ENCODE measurements at regions not wholly inside any gene's neighbourhood (a gene's known extent, or its start where the extent isn't known, plus 50 kb on each side); places are given as distances from the start of the nearest gene placed in this dataset.
"Not testable (repeated sequence)": the region's sequence is repeated elsewhere in the genome, so short reads cannot be mapped to it uniquely, and the experiment has no call there.

DNA sequence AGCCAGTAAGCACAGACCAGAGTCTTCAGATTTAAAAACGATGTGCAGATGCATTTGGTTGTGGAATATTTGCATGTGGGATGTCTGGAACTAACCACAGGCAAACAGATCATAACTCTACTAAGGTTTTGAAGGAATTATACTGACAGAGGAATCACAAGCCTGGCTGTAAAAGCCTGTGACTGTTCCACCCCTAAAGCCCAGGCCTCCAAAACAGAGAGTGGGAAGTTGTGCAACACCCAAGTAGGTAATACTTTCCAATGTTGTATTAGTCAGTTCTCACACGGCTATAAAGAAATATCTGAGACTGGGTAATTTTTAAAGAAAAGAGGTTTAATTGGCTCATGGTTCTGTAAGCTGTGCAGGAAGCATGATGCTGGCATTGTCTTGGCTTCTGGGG lies 68.1 kb upstream of the DCD start:
- in situ Hi-C loops (cut with MboI; ENCODE audit: low sequenced_read_pairs) = no loop called here

DNA sequence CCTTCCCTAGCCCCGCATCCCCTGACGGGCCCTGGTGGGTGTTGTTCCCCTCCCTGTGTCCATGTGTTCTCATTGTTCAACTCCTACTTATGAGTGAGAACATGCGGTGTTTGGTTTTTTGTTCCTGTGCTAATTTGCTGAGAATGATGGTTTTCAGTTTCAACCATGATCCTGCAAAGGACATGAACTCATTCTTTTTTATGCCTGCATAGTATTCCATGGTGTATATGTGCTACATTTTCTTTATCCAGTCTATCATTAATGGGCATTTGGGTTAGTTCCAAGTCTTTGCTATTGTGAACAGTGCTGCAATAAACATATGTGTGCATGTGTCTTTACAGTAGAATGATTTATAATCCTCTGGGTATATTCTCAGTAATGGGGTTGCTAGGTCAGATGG lies 65.7 kb upstream of the DCD start:
- in situ Hi-C loops (cut with MboI; ENCODE audit: low sequenced_read_pairs) = not testable (repeated sequence)

DNA sequence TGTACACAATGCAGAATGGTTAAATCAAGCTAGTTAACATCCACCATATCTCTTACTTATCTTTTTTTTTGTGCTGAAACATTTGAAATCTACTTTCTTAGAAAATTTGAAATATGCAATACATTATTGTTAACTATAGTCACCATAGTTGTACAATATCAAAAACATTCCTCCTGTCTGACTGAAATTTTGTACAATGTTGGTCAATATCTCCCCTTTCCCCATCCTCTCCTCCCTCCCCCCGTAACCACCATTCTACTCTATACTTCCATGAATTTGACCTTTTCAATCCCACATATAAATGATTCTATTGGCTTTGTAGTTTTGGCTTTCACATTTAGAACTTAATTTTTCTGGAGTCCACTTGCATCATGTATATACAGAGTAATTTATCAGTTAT lies 63.5 kb upstream of the DCD start:
- in situ Hi-C loops (cut with MboI; ENCODE audit: low sequenced_read_pairs) = no loop called here

DNA sequence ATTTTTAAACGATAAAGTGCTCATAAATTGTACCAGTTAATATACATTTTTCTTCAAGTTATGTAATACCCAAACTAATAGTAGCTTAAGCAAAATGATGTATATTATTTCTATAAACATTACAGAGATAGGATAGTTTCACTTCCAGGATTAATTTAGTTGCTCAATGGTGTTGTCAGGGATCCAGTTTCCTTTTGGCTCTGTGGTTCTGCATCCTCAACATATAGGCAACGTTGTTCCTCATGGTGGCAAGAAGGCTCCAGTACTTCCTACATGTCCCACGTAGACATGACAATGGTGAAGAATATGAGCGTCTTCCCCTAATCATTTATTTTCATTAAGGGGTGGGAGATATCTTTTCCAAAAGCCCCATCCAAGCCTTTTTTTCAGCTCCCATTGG lies 60.7 kb upstream of the DCD start:
- in situ Hi-C loops (cut with MboI; ENCODE audit: low sequenced_read_pairs) = no loop called here

DNA sequence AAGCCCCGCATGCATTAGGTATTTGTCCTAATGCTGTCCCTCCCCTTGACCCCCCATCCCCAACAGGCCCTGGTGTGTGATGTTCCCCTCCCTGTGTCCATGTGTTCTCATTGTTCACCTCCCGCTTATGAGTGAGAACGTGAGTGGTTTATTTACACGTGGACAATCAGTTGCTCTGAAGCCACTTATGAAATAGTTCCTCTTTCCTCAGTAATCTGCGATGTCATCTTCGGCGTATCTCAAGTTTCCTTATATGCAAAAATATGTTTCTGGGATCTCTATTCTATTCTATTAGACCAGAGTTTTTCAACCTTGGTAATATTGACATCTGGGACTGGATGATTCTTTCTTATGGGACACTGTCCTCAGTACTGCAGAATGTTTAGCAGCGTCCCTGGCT lies 56.0 kb upstream of the DCD start:
- in situ Hi-C loops (cut with MboI; ENCODE audit: low sequenced_read_pairs) = no loop called here

DNA sequence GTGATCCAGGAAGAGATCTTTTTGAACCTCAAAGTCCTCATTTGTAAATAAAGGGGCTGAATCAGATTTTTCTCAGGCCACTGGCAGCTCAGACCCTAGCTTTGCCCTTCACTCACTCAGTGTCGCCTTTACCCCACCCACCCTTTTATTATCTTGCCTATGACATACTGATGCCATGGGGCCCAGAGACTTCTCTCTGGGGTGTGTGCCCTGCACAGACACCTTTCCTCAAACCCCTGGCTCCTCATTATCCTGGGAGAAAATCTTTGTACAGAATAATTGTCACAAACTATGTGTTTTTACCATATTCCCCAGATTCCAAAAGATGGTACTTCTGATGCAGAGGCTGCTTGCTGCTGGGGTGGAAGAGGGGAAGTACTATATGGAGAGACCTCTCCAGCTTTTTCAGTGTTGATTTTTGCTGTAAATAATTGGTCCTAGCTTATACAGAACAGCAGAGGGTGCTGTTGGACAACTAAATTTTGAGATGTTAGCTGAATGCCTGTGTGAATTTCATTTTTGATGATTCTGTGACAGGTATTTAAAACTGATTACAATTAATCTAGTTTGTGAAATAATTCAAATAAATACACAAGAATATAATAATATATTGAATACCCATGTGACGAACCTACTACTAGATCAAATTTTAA lies 53.9 kb upstream of the DCD start:
- in situ Hi-C loops (cut with MboI; ENCODE audit: low sequenced_read_pairs) = no loop called here

- in situ Hi-C loops (cut with MboI; ENCODE audit: low sequenced_read_pairs) = no loop called here
Observed at GRCh38 chr12:54700849-54701248, 52.7 kb upstream of the DCD start.

GRCh38 chr12:54700301-54700700 lies 52.1 kb upstream of the DCD start:
- in situ Hi-C loops (cut with MboI; ENCODE audit: low sequenced_read_pairs) = no loop called here

All from HL-60/S4 (cell line).